GM12873 (cell line): ENCODE measurements at regions not wholly inside any gene's neighbourhood (a gene's known extent, or its start where the extent isn't known, plus 50 kb on each side); places are given as distances from the start of the nearest gene placed in this dataset.

ENCODE experiments used
- TF ChIP-seq, protein P1 (sequence below): IDR thresholded peaks from 2 replicates; pipeline ENCODE4 v1.5.1; 2012; ENCODE audit warnings: low read depth, mild to moderate bottlenecking, moderate library complexity, low read length, control low read depth; ENCODE audit not compliant: insufficient read depth; ENCODE audit errors: missing control alignments

- TF ChIP-seq, protein P1, sequence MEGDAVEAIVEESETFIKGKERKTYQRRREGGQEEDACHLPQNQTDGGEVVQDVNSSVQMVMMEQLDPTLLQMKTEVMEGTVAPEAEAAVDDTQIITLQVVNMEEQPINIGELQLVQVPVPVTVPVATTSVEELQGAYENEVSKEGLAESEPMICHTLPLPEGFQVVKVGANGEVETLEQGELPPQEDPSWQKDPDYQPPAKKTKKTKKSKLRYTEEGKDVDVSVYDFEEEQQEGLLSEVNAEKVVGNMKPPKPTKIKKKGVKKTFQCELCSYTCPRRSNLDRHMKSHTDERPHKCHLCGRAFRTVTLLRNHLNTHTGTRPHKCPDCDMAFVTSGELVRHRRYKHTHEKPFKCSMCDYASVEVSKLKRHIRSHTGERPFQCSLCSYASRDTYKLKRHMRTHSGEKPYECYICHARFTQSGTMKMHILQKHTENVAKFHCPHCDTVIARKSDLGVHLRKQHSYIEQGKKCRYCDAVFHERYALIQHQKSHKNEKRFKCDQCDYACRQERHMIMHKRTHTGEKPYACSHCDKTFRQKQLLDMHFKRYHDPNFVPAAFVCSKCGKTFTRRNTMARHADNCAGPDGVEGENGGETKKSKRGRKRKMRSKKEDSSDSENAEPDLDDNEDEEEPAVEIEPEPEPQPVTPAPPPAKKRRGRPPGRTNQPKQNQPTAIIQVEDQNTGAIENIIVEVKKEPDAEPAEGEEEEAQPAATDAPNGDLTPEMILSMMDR = no peak
Measured at GRCh38 chr3:177569875-177570657, 372.8 kb upstream of the TBL1XR1 start.

DNA sequence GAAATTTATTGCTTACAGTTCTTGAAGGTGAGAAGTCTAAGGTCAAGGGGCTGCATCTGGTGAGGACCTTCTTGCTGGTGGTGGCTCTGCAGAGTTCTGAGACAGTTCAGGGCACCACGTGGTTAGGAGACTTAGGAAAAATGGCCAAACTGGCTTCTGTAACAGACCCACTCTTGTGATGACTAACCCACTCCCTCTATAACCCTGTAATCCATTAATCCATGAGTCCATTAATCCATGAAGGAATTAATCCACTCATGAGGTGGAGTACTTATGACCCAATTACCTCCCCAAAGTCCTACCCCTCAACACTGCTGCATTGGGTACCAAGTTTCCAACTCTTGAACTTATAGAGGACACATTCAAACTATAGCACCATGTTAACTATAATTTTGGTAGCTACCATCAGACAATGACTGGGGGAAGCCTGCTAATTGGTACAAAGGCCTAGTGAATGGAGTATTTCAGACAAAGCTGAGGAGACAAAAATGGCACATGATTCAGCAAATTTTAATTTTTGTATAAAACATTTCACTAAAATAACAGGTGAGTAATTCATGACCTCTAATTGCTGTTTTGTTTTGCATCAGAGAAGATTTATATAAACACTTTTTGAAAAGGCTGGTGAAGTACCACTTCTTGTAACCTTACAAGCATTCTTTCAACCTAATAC is 374.1 kb upstream of the TBL1XR1 start:
- TF ChIP-seq, protein P1 = no peak

GRCh38 chr3:177571944-177572315 is 374.6 kb upstream of the TBL1XR1 start:
- TF ChIP-seq, protein P1 = no peak

GRCh38 chr3:177574222-177574856 is 377.1 kb upstream of the TBL1XR1 start:
- TF ChIP-seq, protein P1 = no peak

GRCh38 chr3:177576746-177577145 is 379.5 kb upstream of the TBL1XR1 start:
- TF ChIP-seq, protein P1 = no peak

DNA sequence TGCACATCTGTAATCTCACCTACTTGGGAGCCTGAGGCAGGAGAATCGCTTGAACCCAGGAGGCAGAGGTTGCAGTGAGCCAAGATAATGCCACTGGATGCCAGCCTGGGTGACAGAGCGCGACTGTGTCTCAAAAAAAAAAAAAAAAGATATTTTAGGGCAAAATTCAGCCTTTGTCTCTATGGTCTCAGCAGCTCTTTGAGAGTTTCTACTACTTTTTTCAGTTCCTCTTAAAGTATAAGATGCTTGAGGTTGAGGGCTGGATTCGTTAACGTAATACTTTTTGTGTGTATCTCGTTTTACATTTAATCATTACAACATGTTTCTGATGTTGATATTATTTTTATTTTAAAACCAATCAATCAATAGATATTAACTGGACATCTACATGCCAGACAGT is 381.2 kb upstream of the TBL1XR1 start:
- TF ChIP-seq, protein P1 = no peak

DNA sequence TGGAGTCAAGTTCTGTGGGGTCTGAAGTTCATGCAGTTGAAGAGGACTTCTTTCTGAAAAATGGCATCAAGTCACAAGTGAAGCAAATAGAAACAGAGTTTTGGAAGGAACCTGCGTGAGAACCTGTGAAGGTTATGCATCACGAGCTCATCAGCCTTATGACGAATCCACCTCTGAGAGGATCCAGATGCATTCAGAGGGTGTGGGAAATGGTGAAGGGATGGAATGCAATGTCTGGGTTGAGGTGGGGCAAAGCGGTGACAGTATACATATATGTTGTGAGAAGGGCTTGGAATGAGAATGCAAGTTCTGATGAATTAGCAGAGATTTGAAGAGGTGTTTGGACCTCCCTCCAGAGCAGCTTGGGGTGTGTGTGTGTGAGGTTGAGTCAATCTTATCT is 382.1 kb upstream of the TBL1XR1 start:
- TF ChIP-seq, protein P1 = no peak
